CD14-positive monocyte (primary cell): ENCODE measurements at regions not wholly inside any gene's neighbourhood (a gene's known extent, or its start where the extent isn't known, plus 50 kb on each side); places are given as distances from the start of the nearest gene placed in this dataset.

ENCODE experiments used
- DNase-seq, 3 donors: peaks; one replicate each; pipeline ENCODE4 v3.0.0-alpha.2; 2011 to 2022
- H2AFZ ChIP-seq: 2 replicates; pipeline ENCODE4 v1.6.0; 2012; ENCODE audit warnings: mild to moderate bottlenecking, low read depth, low read length, inconsistent platforms; ENCODE audit not compliant: insufficient read depth, poor library complexity, severe bottlenecking
- H3K27ac ChIP-seq, 2 donors: 1 replicate in 1 of 2; 2 replicates in 1 of 2; pipeline ENCODE4 v1.5.1; 2012 to 2013; ENCODE audit warnings: low read length in 2 of 2, control low read depth in 1 of 2, inconsistent platforms in 1 of 2, low read depth in 1 of 2, mild to moderate bottlenecking in 1 of 2
- H3K27me3 ChIP-seq, 2 donors: one replicate each; pipeline versions ENCODE4 v1.6.0 to v1.6.1; 2011 to 2013; ENCODE audit warnings: low read length in 2 of 2; ENCODE audit not compliant: control insufficient read depth in 2 of 2, insufficient read depth in 2 of 2
- H3K36me3 ChIP-seq, 2 donors: replicated peaks in 1 of 2; 1 replicate in 1 of 2; 2 replicates in 1 of 2; pipeline versions ENCODE4 v1.5.1 to v1.6.1; 2012 to 2013; ENCODE audit warnings: low read length in 2 of 2, control low read depth in 1 of 2, inconsistent platforms in 1 of 2, mild to moderate bottlenecking in 1 of 2; ENCODE audit not compliant: insufficient read depth in 2 of 2, control insufficient read depth in 1 of 2
- H3K4me1 ChIP-seq, 2 donors: 1 replicate in 1 of 2; 2 replicates in 1 of 2; pipeline versions ENCODE4 v1.5.1 to v1.6.1; 2012 to 2013; ENCODE audit warnings: low read length in 2 of 2, control low read depth in 1 of 2, inconsistent platforms in 1 of 2, mild to moderate bottlenecking in 1 of 2, moderate library complexity in 1 of 2; ENCODE audit not compliant: insufficient read depth in 2 of 2, control insufficient read depth in 1 of 2
- H3K4me2 ChIP-seq: replicated peaks from 2 replicates; pipeline ENCODE3; 2012; ENCODE audit warnings: low read length, moderate library complexity, mild to moderate bottlenecking; ENCODE audit not compliant: poor library complexity, severe bottlenecking; ENCODE audit errors: extremely low read depth
- H3K4me3 ChIP-seq, 3 experiments: fragments of 200-600 bp in 1 of 3; sonication (generic) in 1 of 3; replicated peaks in 1 of 3; 1 replicate in 2 of 3; 2 replicates in 1 of 3; pipeline ENCODE4 v1.5.1; 2011 to 2013; ENCODE audit warnings: low read length in 3 of 3, mild to moderate bottlenecking in 3 of 3, control low read depth in 2 of 3, low read depth in 2 of 3, inconsistent platforms in 1 of 3, moderate library complexity in 1 of 3
- H3K79me2 ChIP-seq: 2 replicates; pipeline ENCODE4 v1.6.0; 2012; ENCODE audit warnings: mild to moderate bottlenecking, control low read depth, inconsistent platforms, low read length, moderate library complexity; ENCODE audit not compliant: insufficient read depth
- H3K9ac ChIP-seq: 2 replicates; pipeline ENCODE4 v1.6.0; 2017; ENCODE audit warnings: low read length, mild to moderate bottlenecking; ENCODE audit not compliant: insufficient read depth, poor library complexity, severe bottlenecking
- H3K9me3 ChIP-seq, 2 donors: replicated peaks in 1 of 2; 1 replicate in 1 of 2; 2 replicates in 1 of 2; pipeline versions ENCODE4 v1.5.1 to v1.6.1; 2012 to 2013; ENCODE audit warnings: low read length in 2 of 2, control low read depth in 1 of 2; ENCODE audit not compliant: control insufficient read depth in 1 of 2, insufficient read depth in 1 of 2
- H4K20me1 ChIP-seq: 2 replicates; pipeline ENCODE4 v1.6.0; 2012; ENCODE audit warnings: mild to moderate bottlenecking, low read length, control low read depth, moderate library complexity; ENCODE audit not compliant: insufficient read depth
- H3K27ac Mint-ChIP-seq, 7 donors: one replicate each; pipeline ENCODE4 v1.8.0; 2020; ENCODE audit warnings: mild to moderate bottlenecking in 7 of 7, mixed read lengths in 7 of 7, moderate library complexity in 6 of 7, inconsistent platforms in 2 of 7
- H3K27me3 Mint-ChIP-seq, 3 donors: one replicate each; pipeline ENCODE4 v1.8.0; 2021 to 2022; ENCODE audit warnings: low read depth in 3 of 3, mild to moderate bottlenecking in 3 of 3, mixed read lengths in 3 of 3, moderate library complexity in 3 of 3, inconsistent platforms in 1 of 3
- H3K36me3 Mint-ChIP-seq, 2 donors: one replicate each; pipeline ENCODE4 v1.8.0; 2020; ENCODE audit warnings: mixed read lengths in 2 of 2, inconsistent platforms in 1 of 2, mild to moderate bottlenecking in 1 of 2
- H3K4me1 Mint-ChIP-seq: one replicate; pipeline ENCODE4 v1.8.0; 2020; ENCODE audit warnings: mild to moderate bottlenecking, mixed read lengths
- H3K4me3 Mint-ChIP-seq, 2 donors: one replicate each; pipeline ENCODE4 v1.8.0; 2020; ENCODE audit warnings: mild to moderate bottlenecking in 2 of 2, mixed read lengths in 2 of 2, moderate library complexity in 1 of 2
- H3K9me3 Mint-ChIP-seq, 7 donors: one replicate each; pipeline ENCODE4 v1.8.0; 2020 to 2022; ENCODE audit warnings: mixed read lengths in 7 of 7, mild to moderate bottlenecking in 6 of 7, moderate library complexity in 6 of 7, inconsistent platforms in 2 of 7
- WGBS: methylation state at CpG from one replicate; pipeline ENCODE4 v1.1.5; 2013; ENCODE audit warnings: missing lambda C conversion rate; ENCODE audit not compliant: insufficient coverage; 5-methylcytosine and 5-hydroxymethylcytosine counted together
- intact Hi-C, 2 donors: fragments of 100-400 bp; cut with micrococcal nuclease; formaldehyde crosslinking; loops; one replicate each; pipeline versions ENCODE4 v1.15.0 to v1.15.1; 2023
- TF ChIP-seq, protein P1 (sequence below): fragments of 200-600 bp; IDR thresholded peaks from one replicate; pipeline ENCODE4 v1.8.0; 2022; ENCODE audit warnings: antibody characterized with exemption, mild to moderate bottlenecking

DNA sequence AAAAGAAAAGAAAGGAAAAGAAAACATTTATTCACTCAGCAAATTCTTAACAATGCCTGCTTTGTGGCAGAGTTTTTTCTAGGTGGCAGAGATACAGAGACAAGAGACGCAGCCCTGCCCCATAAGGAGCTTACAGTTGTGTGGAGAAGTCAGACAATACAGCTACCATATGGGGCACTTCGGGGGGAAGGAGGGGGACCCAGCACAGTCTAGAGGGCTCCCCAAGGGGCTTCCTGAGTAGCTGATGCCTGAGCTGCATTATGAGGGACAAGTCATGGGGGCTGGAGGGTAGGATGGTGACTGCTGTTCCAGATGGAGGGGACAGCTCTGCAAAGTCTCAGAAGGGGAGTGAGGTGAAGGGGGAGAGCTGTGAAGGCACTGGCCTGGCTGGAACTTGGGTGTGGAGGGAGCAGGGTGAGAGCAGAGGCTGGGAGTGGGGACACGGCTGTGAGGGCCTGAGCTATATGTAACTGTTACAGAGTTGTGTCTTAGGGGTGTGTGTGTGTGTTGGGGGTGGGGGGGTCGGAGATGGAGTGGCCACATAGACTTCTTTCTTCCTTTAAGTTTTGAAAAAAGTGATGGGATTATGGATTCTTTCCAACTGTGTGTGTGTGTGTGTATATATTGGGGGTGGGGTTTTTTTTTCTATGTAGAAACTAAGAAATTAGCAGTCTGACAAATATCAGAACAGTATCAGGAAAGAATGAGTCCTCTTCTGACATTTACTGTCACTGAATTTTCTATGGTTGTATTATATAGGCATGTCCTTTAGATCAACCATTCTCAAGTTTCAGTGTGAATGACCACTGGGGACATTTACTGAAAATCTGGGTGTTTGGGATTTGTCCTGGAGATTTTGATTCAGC lies 66.0 kb upstream of the HAAO start:
- Mint-ChIP-seq H3K27me3 (peaks cover 1 to 5% (median 3%) of the 10 kb centered on the region in 3 donors), H3K9me3 (peaks cover 0 to 4% (median 0%) of the 10 kb centered on the region in 7 donors), H3K4me1 (peaks cover 8% of the 10 kb centered on the region), H3K27ac (peak overlapping the region in 1 of 7 donors; percentile 30), H3K4me3 (no peak overlapping the region), H3K36me3 (no peaks in the 10 kb centered on the region)
- no peaks in the 10 kb centered on the region for H3K27me3 ChIP-seq
- no peak for DNase-seq
- H3K4me1 ChIP-seq: peaks cover 7 to 8% of the 10 kb centered on the region in 2 donors
- no peaks in the 10 kb centered on the region for H4K20me1 ChIP-seq
- no peak overlapping the region for H3K9ac ChIP-seq
- WGBS: 65% methylated on average over 3 of the region's 4 CpGs
- H3K4me3 ChIP-seq: no peak overlapping the region
- no peak overlapping the region for H3K27ac ChIP-seq
- intact Hi-C loops: loop anchor here in 1 of 2 donors (10.0 kb wide), 1 partner anchor 686 kb away; no protein-coding TSS in a partner anchor
- H2AFZ ChIP-seq: no peak overlapping the region
- H3K79me2 ChIP-seq: no peaks in the 10 kb centered on the region
- H3K4me2 ChIP-seq: no peak overlapping the region
- no peaks in the 10 kb centered on the region for H3K9me3 ChIP-seq
- TF ChIP-seq, protein P1, sequence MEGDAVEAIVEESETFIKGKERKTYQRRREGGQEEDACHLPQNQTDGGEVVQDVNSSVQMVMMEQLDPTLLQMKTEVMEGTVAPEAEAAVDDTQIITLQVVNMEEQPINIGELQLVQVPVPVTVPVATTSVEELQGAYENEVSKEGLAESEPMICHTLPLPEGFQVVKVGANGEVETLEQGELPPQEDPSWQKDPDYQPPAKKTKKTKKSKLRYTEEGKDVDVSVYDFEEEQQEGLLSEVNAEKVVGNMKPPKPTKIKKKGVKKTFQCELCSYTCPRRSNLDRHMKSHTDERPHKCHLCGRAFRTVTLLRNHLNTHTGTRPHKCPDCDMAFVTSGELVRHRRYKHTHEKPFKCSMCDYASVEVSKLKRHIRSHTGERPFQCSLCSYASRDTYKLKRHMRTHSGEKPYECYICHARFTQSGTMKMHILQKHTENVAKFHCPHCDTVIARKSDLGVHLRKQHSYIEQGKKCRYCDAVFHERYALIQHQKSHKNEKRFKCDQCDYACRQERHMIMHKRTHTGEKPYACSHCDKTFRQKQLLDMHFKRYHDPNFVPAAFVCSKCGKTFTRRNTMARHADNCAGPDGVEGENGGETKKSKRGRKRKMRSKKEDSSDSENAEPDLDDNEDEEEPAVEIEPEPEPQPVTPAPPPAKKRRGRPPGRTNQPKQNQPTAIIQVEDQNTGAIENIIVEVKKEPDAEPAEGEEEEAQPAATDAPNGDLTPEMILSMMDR: no peak
- no peaks in the 10 kb centered on the region for H3K36me3 ChIP-seq

DNA sequence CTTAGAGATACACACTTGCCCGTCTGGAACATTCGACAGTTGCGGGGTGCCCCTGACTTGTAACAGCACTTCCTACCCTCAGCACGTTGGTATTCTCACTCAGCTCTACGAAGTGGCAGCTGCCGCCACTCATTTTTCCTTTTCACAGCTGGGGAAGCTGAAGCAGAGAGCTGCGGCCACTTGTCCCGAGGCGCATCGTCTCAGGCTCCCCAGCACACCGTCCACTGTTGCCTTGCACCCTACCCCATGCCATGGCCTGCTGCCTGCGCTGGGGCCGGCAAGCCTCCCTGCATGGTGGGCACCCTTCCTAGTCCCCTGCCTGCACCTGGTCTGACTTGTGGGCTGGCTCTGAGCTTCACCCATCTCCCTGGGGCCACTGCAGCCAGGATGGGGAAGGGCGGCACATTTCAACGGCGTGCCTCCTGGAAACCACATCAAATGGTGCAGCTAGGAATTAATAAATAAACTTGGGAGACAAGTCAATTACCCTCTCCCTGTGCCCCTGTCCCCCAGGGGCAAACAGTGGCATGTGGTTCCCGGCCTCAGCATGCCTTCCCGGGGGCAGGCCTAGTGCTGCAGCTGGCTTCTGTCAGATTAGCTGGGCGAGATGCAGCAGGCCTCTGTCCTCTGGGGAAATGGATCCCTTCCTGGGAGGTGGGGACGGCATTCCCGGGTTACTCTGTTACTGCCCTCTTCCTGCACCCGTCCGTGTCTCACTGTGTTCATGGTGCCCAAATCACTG lies 64.7 kb upstream of the HAAO start:
- TF ChIP-seq, protein P1: no peak
- peaks cover 1 to 5% (median 3%) of the 10 kb centered on the region in 3 donors for H3K27me3 Mint-ChIP-seq
- no peaks in the 10 kb centered on the region for H3K36me3 Mint-ChIP-seq
- Histone ChIP-seq H3K4me3 (no peak overlapping the region), H3K4me1 (peaks cover 7 to 8% of the 10 kb centered on the region in 2 donors), H3K9me3 (no peaks in the 10 kb centered on the region), H2AFZ (no peak overlapping the region), H3K27ac (no peak overlapping the region), H3K36me3 (no peaks in the 10 kb centered on the region), H3K27me3 (no peaks in the 10 kb centered on the region), H3K4me2 (no peak overlapping the region), H4K20me1 (no peaks in the 10 kb centered on the region), H3K79me2 (no peaks in the 10 kb centered on the region), H3K9ac (no peak overlapping the region)
- peaks cover 8% of the 10 kb centered on the region for H3K4me1 Mint-ChIP-seq
- WGBS: 83% methylated on average over 23 of the region's 23 CpGs
- no peak overlapping the region for H3K4me3 Mint-ChIP-seq
- intact Hi-C loops: loop anchor here in 1 of 2 donors (10.0 kb wide), 1 partner anchor 688 kb away; no protein-coding TSS in a partner anchor
- no peak for DNase-seq
- peak overlapping the region in 1 of 7 donors; percentile 5 for H3K27ac Mint-ChIP-seq
- H3K9me3 Mint-ChIP-seq: peaks cover 0 to 4% (median 0%) of the 10 kb centered on the region in 7 donors
